Epithelial cell of proximal tubule (primary cell): ENCODE measurements at regions not wholly inside any gene's neighbourhood (a gene's known extent, or its start where the extent isn't known, plus 50 kb on each side); places are given as distances from the start of the nearest gene placed in this dataset.

ENCODE experiments used
- DNase-seq: peaks from one replicate; pipeline ENCODE4 v3.0.0-alpha.2; 2011; ENCODE audit warnings: low read depth
- H3K4me3 ChIP-seq: 2 replicates; pipeline ENCODE4 v1.5.1; 2011; ENCODE audit warnings: low read depth, mild to moderate bottlenecking, low read length
- TF ChIP-seq, protein P1 (sequence below): conservative IDR thresholded peaks from 2 replicates; pipeline ENCODE4 v1.5.1; 2012; ENCODE audit warnings: low read depth, mild to moderate bottlenecking, low read length

- TF ChIP-seq, protein P1, sequence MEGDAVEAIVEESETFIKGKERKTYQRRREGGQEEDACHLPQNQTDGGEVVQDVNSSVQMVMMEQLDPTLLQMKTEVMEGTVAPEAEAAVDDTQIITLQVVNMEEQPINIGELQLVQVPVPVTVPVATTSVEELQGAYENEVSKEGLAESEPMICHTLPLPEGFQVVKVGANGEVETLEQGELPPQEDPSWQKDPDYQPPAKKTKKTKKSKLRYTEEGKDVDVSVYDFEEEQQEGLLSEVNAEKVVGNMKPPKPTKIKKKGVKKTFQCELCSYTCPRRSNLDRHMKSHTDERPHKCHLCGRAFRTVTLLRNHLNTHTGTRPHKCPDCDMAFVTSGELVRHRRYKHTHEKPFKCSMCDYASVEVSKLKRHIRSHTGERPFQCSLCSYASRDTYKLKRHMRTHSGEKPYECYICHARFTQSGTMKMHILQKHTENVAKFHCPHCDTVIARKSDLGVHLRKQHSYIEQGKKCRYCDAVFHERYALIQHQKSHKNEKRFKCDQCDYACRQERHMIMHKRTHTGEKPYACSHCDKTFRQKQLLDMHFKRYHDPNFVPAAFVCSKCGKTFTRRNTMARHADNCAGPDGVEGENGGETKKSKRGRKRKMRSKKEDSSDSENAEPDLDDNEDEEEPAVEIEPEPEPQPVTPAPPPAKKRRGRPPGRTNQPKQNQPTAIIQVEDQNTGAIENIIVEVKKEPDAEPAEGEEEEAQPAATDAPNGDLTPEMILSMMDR, result no peak
- no peak overlapping the region for H3K4me3 ChIP-seq
- DNase-seq, result peak; percentile 77
These were observed 62.3 kb upstream of the ADAMTS3 start for GRCh38 chr4:72631296-72631695.

- TF ChIP-seq, protein P1, result no peak
- no peak overlapping the region for H3K4me3 ChIP-seq
- peak; percentile 33 for DNase-seq
These were observed 60.5 kb upstream of the ADAMTS3 start for GRCh38 chr4:72629540-72629939.

- TF ChIP-seq, protein P1, result no peak
- no peak overlapping the region for H3K4me3 ChIP-seq
- no peak for DNase-seq
These were observed 58.7 kb upstream of the ADAMTS3 start for GRCh38 chr4:72627723-72628122.
